GM12874 (cell line): ENCODE measurements at regions not wholly inside any gene's neighbourhood (a gene's known extent, or its start where the extent isn't known, plus 50 kb on each side); places are given as distances from the start of the nearest gene placed in this dataset.

ENCODE experiments used
- CTCF ChIP-seq: IDR thresholded peaks from 2 replicates; pipeline ENCODE4 v1.5.1; 2011; ENCODE audit warnings: low read depth, mild to moderate bottlenecking, control low read depth, low read length, moderate library complexity; ENCODE audit not compliant: insufficient read depth

GRCh38 chr18:56444201-56444600, 194.2 kb downstream of the TXNL1 start:
- no peak for TF ChIP-seq CTCF

GRCh38 chr18:56443166-56443907, 195.1 kb downstream of the TXNL1 start:
- TF ChIP-seq CTCF, result no peak

- no peak for TF ChIP-seq CTCF
Measured at GRCh38 chr18:56436651-56437050, 201.7 kb downstream of the TXNL1 start.

- TF ChIP-seq CTCF, result no peak
Measured at GRCh38 chr18:56433919-56434318, 204.5 kb downstream of the TXNL1 start.

GRCh38 chr18:56431551-56431950, 206.8 kb downstream of the TXNL1 start:
- no peak for TF ChIP-seq CTCF

- TF ChIP-seq CTCF, result no peak
Measured at GRCh38 chr18:56423626-56424025, 214.8 kb downstream of the TXNL1 start.

- no peak for TF ChIP-seq CTCF
Measured at GRCh38 chr18:56421647-56422046, 216.7 kb downstream of the TXNL1 start.
